Stomach (tissue), 4 donors: ENCODE measurements at regions not wholly inside any gene's neighbourhood (a gene's known extent, or its start where the extent isn't known, plus 50 kb on each side); places are given as distances from the start of the nearest gene placed in this dataset.

Experiments
- CTCF ChIP-seq, 7 experiments: fragments of 450-650 bp in 4 of 7; fragments of 200-600 bp in 3 of 7; sonication (generic) in 3 of 7; IDR thresholded peaks; one replicate each; pipeline ENCODE4 v1.5.1; 2016 to 2019; ENCODE audit warnings: antibody characterized with exemption in 7 of 7, control low read depth in 2 of 7, mild to moderate bottlenecking in 1 of 7
- EP300 ChIP-seq: sonication (generic); formaldehyde crosslinking; IDR thresholded peaks from one replicate; pipeline ENCODE4 v1.6.1; 2017; ENCODE audit warnings: antibody characterized with exemption
- POLR2A ChIP-seq, 4 donors: fragments of 450-650 bp; IDR thresholded peaks; one replicate each; pipeline ENCODE4 v1.6.1; 2016; ENCODE audit warnings: antibody characterized with exemption in 4 of 4, control low read depth in 2 of 4, mild to moderate bottlenecking in 1 of 4, moderate library complexity in 1 of 4
- POLR2AphosphoS5 ChIP-seq, 3 donors: sonication (generic); formaldehyde crosslinking; IDR thresholded peaks; one replicate each; pipeline ENCODE4 v1.6.1; 2016; ENCODE audit warnings: antibody characterized with exemption in 3 of 3

- TF ChIP-seq CTCF (IDR thresholded peaks at IDR 0.05), result no peak
- no peak for TF ChIP-seq POLR2A (IDR thresholded peaks at IDR 0.05)
- no peak for TF ChIP-seq EP300
- TF ChIP-seq POLR2AphosphoS5 (IDR thresholded peaks at IDR 0.05), result no peak
These were observed 497.3 kb upstream of the WWC1 start for GRCh38 chr5:167794121-167794520.
